HG03565 (cell line): ENCODE measurements at regions not wholly inside any gene's neighbourhood (a gene's known extent, or its start where the extent isn't known, plus 50 kb on each side); places are given as distances from the start of the nearest gene placed in this dataset.

Source experiments
- ATAC-seq: cut with Tn5 transposase; IDR thresholded peaks from one replicate; pipeline ENCODE4 v1.9.1; 2021; ENCODE audit warnings: mild to moderate bottlenecking, moderate library complexity; ENCODE audit not compliant: unreplicated experiment

DNA sequence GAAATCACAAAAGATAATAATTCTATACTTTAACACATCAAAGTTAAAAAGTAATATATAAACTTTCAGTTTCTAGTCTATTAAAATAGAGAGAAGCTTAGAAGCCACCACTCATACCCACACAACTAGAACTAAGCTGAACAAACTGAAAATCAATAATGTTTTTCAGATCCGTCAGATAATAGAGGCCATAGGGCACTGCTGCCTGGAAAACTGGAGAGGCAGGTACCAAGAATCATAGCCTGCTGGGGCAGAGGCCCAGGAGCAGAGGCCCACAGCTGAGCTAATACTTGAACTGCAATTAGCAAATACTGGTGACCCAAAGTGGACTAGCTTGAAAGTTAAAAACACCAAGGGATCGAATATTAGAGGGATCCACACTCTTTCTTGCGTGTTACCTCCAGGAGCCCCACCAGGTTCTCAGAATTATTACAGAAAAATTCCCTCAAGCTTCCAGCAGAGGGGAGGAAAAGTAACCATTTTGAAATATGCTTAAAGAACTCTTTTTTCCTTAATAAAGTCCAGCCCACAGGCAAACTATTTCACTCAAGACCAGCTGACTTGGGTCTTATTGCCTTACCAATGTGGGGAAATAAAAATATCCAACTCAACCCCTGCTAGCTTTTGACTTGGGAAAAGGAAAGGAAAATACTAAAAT lies 774.1 kb upstream of the IGFBP3 start:
- no peak for ATAC-seq

- no peak for ATAC-seq
Observed at GRCh38 chr7:46694058-46694457, 773.0 kb upstream of the IGFBP3 start.

DNA sequence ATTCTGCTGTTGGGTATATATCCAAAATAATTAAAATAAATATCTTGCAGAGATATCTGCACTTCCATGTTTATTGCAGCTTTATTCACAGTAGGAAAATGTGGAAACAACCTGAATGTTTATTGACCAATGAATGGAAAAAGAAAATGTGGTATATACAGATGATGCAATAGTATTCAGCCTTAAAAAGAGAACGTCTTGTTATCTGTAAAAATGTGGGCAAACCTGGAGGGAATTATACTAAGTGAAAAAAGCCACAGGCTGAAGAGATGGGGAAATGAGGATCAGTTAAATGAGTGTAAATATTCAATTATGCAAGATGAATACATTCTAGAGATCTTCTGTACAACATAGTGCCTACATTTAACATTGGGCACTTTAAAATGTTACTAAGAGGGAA lies 766.1 kb upstream of the IGFBP3 start:
- ATAC-seq, result no peak

DNA sequence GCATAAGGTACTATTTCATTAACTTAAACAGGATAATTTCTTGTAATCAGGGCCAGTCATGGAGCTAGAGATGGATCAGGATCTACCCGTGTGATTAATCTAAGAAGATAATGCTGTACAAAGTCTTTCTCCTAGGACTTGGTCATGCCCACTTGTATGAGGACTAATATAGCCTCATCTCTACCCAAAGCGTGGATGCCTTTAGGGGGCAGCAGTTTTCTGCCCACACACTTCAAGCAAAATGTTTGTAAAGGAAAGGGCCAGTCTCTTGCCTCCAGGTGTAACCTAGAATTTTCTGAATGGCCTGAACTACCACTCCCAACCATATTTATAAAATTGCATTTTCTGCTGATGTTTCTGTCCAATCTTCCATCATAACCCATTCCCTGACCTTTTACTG lies 764.0 kb upstream of the IGFBP3 start:
- ATAC-seq, result no peak

DNA sequence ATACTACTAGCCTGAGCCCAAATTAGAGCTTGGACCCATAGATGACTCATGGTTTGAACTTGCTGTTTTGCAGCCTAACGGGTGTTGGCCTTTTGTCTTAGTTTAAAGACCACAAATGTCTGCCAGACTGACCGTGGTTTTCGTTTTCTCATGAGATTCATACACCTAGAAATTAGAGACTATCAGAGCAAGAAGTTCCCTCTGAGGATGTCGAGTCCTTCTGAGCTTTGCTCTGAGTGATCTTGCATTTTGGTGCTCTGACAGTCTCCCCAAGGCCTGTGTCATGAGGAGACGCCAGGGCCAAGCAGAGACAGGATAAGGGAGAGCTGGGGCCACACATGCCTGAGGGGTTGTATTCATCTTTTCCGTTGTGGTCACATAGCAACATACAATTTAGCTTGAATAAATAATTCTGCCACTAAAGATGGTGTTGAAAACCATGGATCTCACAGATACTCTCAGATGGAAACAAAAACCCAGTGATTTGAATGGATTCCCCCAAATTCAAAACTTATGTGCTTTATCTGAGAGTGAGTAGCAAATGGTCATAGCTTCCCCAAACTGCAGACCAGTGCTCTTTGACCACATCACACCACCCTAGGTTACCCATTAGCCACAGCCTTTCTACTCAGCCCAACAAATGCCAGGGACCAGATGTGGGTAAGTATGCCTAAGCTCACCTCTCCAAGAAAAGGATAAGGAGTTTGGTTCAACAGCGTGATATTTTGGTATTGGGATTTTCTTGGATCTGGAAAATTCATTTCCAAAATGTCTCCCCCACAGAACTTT lies 762.0 kb upstream of the IGFBP3 start:
- ATAC-seq, result no peak

- no peak for ATAC-seq
Observed at GRCh38 chr7:46681865-46682503, 760.9 kb upstream of the IGFBP3 start.

- peak; percentile 57 for ATAC-seq
Observed at GRCh38 chr7:46680147-46680546, 759.1 kb upstream of the IGFBP3 start.

GRCh38 chr7:46679671-46680070 lies 758.6 kb upstream of the IGFBP3 start:
- no peak for ATAC-seq

DNA sequence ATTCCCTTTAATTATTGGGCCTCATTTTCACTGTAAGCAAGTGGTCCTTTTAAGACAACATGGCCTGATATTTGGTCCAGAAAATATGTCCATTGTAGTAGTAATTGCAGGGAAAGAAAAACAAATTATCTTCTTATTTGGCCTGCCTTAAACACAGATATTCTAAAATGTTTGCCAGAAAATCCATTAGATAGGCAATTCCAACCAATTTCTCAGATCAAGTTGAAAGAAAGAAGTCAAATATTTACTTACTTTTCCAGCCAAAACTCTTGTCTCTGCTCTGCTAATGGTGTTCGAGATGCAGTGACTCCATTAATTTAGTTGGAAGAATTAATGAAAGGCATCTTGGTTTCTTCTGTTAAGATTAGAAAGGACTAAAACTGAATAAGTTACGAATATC lies 757.3 kb upstream of the IGFBP3 start:
- ATAC-seq, result no peak

DNA sequence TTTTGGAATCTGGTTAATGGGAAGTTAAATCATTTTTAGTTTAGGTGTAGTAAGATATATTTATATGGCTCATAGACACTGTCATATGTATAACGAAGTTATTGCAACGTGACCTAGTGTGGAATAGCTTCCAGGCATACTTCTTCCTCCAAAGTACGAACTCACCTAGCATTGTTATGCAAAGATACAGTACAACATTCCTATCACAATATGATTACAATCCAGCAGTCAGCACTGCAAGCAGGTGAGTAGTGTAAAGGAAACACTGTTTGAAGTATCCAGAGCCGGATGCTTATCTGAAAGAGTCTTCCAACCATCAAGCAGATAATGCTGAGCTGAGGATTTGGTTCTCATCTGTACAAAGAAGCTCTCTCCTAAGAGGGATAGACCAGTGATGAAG lies 754.4 kb upstream of the IGFBP3 start:
- ATAC-seq, result no peak

DNA sequence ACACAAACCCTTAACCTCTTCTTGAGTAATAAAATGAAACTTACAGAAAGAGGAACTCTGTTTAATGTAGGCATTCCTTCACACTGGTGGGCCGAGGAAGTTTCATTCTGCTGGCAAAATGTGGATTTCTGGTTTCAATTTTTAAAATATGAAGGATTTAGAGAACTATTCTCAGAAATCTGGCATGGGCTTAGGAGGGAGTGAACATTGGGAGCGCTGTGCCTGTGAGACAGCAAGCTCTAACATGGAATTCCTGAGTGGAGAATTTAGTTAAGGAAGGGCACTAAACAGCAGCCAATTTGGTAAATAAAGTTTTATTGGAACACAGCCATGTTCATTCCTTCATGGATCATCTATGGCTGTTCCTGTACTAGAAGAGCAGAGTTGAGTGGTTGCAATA lies 751.8 kb upstream of the IGFBP3 start:
- ATAC-seq, result no peak

DNA sequence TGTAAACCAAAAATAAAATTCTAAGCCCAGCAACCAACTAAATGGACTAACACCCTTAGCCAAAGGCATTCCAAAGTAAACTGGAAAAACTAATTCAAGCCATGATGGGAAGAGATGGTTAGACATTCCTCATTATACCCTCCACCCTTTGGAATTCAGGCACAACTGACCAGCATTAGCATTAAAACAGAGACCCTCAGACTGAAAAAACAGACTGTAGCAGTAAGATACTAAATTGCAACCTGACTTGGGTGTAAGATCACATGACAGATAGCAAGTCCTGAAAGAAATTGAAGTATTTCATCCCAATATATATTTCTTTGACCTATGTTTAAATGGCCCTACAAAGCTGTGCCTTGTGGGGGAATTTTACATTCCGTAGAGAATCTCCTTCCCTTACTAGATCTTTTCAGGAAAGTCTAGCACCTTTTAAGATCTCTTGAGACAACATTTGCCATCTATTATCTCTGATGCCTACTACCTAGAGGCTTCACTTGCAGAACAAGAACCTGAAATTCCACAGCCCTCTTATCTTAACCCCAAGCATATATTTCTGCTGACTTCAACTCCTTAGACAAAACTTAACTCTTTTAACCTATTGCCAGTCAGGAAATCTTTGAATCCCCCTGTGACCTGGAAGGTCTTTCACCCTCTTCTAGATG lies 750.2 kb upstream of the IGFBP3 start:
- no peak for ATAC-seq

DNA sequence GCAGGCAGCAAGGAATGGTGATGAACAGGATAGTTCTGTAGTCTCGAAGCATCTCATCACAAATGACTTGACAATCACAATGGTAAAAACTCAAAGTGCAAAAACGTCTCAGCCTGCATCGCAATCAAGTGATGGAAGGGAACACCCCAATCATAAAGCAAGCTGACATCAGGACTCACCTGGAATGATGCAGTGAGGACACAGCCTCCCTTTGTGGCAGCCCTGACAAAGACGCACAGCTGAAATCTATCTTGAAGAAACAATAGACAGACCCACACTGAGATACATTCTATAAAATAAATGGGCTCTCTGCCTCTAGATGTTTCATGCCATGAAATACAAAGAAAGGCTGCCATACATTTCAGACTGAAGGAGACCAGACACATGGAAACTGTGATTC lies 748.0 kb upstream of the IGFBP3 start:
- no peak for ATAC-seq

GRCh38 chr7:46664453-46664852 lies 743.4 kb upstream of the IGFBP3 start:
- ATAC-seq, result no peak

DNA sequence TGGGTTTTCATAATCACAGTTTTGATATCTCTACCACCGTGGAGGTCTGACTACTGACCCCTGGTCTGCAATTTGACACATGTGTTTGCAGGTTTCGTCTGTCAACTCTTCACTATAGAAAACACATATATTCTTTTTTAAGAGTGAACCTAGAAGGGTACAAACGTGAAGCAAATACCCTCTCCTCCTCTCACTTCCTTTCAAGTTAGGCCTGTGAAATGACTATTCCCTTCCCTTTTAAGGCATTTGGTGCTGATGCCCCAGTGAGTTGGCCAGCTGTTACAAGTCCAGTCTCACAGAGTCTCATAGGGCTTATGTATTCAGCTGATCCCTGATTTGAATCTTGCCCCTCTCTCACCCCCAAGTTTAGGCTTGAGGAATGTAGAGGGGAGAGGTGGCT lies 742.0 kb upstream of the IGFBP3 start:
- no peak for ATAC-seq

DNA sequence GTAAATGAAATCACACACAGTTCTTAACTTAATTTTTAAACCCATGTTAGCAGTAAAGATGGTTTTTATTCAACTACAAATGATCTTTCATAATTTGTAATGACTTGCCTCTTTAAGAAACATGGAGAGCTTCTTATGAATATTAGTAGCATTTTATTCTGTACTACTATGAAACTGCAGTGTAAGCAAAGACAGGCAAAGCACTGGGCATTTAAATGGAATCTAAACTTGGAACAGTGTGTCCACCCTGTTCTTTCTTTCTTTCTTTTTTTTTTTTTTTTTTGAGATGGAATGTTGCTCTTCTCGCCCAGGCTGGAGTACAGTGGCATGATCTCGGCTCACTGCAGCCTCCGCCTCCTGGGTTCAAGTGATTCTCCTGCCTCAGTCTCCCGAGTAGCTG lies 740.4 kb upstream of the IGFBP3 start:
- ATAC-seq, result no peak

GRCh38 chr7:46660402-46660980 lies 739.4 kb upstream of the IGFBP3 start:
- no peak for ATAC-seq

GRCh38 chr7:46658281-46658680 lies 737.2 kb upstream of the IGFBP3 start:
- ATAC-seq, result no peak

DNA sequence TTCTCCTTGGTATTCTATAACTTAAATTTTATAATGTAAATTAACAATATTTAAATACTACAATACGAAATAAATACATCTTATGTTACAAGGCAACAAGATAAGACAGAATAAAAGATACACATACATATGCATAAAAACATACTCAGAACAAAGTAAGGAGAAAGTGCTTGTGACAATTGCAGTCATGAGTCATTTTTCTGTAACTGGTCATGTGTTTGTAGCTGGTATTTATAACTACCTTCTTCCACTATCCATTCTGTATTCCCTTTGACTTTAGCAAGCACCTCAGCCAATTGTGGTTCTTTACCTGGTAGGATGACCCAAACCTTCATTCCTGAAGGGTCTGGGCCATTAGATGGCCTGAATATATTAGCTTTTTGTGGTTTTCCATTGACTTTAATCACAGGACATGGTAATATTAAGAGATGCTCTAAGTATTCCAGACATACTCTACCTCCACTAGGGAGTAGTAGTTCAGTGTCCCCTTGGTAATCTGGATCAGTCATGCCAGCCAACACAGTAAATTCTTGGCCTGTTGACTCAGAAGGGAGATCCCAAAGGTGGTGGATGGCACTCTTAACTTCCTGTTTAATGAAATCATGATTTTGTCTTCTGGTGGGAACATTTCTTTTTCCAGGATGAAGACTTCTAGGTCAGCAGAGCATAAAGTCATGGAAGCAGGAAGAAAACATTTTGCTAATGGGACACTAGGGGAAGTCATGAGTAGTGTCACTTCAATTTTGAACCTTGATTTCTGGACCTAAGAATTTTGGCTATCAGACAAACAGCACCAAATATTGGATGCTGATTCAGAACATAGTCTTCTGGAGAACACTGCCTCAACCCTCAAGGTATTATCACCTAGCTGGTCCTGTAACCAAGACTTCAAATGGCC lies 733.7 kb upstream of the IGFBP3 start:
- ATAC-seq, result no peak

DNA sequence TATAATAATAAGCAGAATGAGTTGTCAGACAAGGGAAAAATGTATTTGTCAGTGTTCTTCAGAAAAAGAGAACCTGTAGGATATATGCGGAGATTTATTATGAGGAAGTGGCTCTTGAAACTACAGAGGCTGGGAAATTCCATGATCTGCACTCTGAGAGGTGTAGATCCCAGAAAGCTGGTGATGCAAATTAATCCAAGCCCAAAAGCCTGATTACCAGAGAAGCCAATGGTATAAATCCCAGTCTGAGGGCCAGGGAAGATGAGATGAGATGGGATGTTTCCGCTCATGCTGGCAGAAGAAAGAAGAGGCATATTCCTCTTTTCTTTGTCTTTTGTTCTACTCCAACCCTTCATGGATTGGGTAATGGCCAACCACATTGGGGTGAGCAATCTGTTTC lies 732.8 kb upstream of the IGFBP3 start:
- ATAC-seq, result no peak
